ENCODE measurements at regions not wholly inside any gene's neighbourhood (a gene's known extent, or its start where the extent isn't known, plus 50 kb on each side); places are given as distances from the start of the nearest gene placed in this dataset.

- Histone ChIP-seq H3K9ac (ENCODE audit: low read depth, low read length) (no peak overlapping the region), H2BK5ac (ENCODE audit: low read depth, low read length, poor library complexity, severe bottlenecking) (no peak overlapping the region), H3K18ac (ENCODE audit: low read depth, low read length) (no peak overlapping the region), H3K9me3 (ENCODE audit: control insufficient read depth, insufficient read depth, low read length) (no peaks in the 10 kb centered on the region), H2AK9ac (replicated peaks; ENCODE audit: low read depth, low read length, poor library complexity) (no peak overlapping the region), H4K5ac (ENCODE audit: low read depth, low read length) (no peak overlapping the region), H4K8ac (ENCODE audit: low read depth in 2 of 2, low read length in 2 of 2) (no peak overlapping the region), H3K4ac (ENCODE audit: low read depth, low read length) (no peak overlapping the region), H3K56ac (ENCODE audit: extremely low read depth, insufficient read depth, low read length) (no peak overlapping the region), H3K36me3 (ENCODE audit: control insufficient read depth, insufficient read depth, low read length) (no peaks in the 10 kb centered on the region), H3K79me1 (ENCODE audit: low read depth in 1 of 2, low read length in 2 of 2) (no peaks in the 10 kb centered on the region), H3K23ac (ENCODE audit: low read depth, low read length) (no peak overlapping the region), H3K4me2 (ENCODE audit: low read depth, low read length) (no peak overlapping the region), H2BK15ac (ENCODE audit: low read depth, low read length) (no peak overlapping the region), H4K91ac (ENCODE audit: insufficient read depth, low read depth, low read length) (no peak overlapping the region), H2BK120ac (ENCODE audit: low read depth, low read length) (no peak overlapping the region), H4K20me1 (ENCODE audit: insufficient read depth, low read length) (no peaks in the 10 kb centered on the region), H2AFZ (replicated peaks; ENCODE audit: low read length, poor library complexity) (no peak overlapping the region), H3K14ac (replicated peaks; ENCODE audit: low read depth, low read length) (no peak overlapping the region), H3K4me1 (ENCODE audit: control insufficient read depth, insufficient read depth, low read length) (no peaks in the 10 kb centered on the region), H2AK5ac (ENCODE audit: low read depth, low read length) (no peak overlapping the region), H3K4me3 (ENCODE audit: insufficient read depth, low read depth, low read length) (no peak overlapping the region), H3K27ac (ENCODE audit: insufficient read depth, low read length) (no peak overlapping the region), H2BK20ac (ENCODE audit: low read depth, low read length) (no peak overlapping the region), H3K27me3 (ENCODE audit: control insufficient read depth, insufficient read depth, low read length) (no peaks in the 10 kb centered on the region), H3K9me1 (ENCODE audit: insufficient read depth, low read length) (no peaks in the 10 kb centered on the region)
- in situ Hi-C loops (cut with MboI; ENCODE audit: low sequenced_read_pairs), result no loop called here
- intact Hi-C loops (cut with micrococcal nuclease), result no loop called here
- CTCF ChIA-PET, result no interaction called here
- no CpG with 5 or more reads among the region's 6 CpGs for WGBS, 2 experiments (ENCODE audit: extremely low coverage in 2 of 2, insufficient read length in 1 of 2)
- no TSS peak for BruUV-seq (replicated peaks)
- POLR2A ChIA-PET (ENCODE audit: unreplicated experiment), result no interaction called here
- ATAC-seq (ENCODE audit: low read depth), result no peak
- dilution Hi-C loops (cut with HindIII; ENCODE audit: low sequenced_read_pairs, unreplicated experiment), result no loop called here
- no peak for DNase-seq
- TF ChIP-seq RCOR1 (IDR thresholded peaks at IDR 0.05; ENCODE audit: insufficient replicate concordance, low read length) (no peak), MAFK (IDR thresholded peaks at IDR 0.05; ENCODE audit: low read depth, low read length) (no peak), CEBPB (IDR thresholded peaks at IDR 0.05; ENCODE audit: low read depth, low read length) (no peak), POLR2A (IDR thresholded peaks at IDR 0.05; ENCODE audit: low read depth, low read length) (no peak), RAD21 (IDR thresholded peaks at IDR 0.05; ENCODE audit: low read length) (no peak), BHLHE40 (IDR thresholded peaks at IDR 0.05; ENCODE audit: low read depth, low read length) (no peak), RFX5 (IDR thresholded peaks at IDR 0.05; ENCODE audit: low read depth, low read length) (no peak), MAZ (IDR thresholded peaks at IDR 0.05; ENCODE audit: borderline replicate concordance, low read depth, low read length) (no peak), SMC3 (IDR thresholded peaks at IDR 0.05; ENCODE audit: low read depth, low read length) (no peak), FOS (IDR thresholded peaks at IDR 0.05; ENCODE audit: low read depth, low read length) (no peak), MXI1 (IDR thresholded peaks at IDR 0.05; ENCODE audit: borderline replicate concordance, low read depth, low read length) (no peak), NFE2L2 (IDR thresholded peaks at IDR 0.05; ENCODE audit: low read depth, low read length) (no peak), CHD1 (IDR thresholded peaks at IDR 0.05; ENCODE audit: low read depth, low read length) (no peak)
- TF ChIP-seq, protein P1, sequence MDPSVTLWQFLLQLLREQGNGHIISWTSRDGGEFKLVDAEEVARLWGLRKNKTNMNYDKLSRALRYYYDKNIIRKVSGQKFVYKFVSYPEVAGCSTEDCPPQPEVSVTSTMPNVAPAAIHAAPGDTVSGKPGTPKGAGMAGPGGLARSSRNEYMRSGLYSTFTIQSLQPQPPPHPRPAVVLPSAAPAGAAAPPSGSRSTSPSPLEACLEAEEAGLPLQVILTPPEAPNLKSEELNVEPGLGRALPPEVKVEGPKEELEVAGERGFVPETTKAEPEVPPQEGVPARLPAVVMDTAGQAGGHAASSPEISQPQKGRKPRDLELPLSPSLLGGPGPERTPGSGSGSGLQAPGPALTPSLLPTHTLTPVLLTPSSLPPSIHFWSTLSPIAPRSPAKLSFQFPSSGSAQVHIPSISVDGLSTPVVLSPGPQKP (IDR thresholded peaks at IDR 0.05; ENCODE audit: borderline replicate concordance, low read depth, low read length), result no peak
- TF ChIP-seq, protein P2, sequence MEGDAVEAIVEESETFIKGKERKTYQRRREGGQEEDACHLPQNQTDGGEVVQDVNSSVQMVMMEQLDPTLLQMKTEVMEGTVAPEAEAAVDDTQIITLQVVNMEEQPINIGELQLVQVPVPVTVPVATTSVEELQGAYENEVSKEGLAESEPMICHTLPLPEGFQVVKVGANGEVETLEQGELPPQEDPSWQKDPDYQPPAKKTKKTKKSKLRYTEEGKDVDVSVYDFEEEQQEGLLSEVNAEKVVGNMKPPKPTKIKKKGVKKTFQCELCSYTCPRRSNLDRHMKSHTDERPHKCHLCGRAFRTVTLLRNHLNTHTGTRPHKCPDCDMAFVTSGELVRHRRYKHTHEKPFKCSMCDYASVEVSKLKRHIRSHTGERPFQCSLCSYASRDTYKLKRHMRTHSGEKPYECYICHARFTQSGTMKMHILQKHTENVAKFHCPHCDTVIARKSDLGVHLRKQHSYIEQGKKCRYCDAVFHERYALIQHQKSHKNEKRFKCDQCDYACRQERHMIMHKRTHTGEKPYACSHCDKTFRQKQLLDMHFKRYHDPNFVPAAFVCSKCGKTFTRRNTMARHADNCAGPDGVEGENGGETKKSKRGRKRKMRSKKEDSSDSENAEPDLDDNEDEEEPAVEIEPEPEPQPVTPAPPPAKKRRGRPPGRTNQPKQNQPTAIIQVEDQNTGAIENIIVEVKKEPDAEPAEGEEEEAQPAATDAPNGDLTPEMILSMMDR (conservative IDR thresholded peaks at IDR 0.05; ENCODE audit: low read depth, low read length), result no peak
These were observed 229.8 kb downstream of the KLF5 start for GRCh38 chr13:73288596-73288995.
